Ishikawa (cell line): ENCODE measurements at regions not wholly inside any gene's neighbourhood (a gene's known extent, or its start where the extent isn't known, plus 50 kb on each side); places are given as distances from the start of the nearest gene placed in this dataset.

ENCODE experiments used
- REST ChIP-seq: IDR thresholded peaks from 2 replicates; pipeline ENCODE4 v1.6.1; 2012; ENCODE audit warnings: low read depth, mild to moderate bottlenecking
- TCF12 ChIP-seq: IDR thresholded peaks from 2 replicates; pipeline ENCODE4 v1.6.1; 2012; ENCODE audit warnings: low read depth
- ZBTB7A ChIP-seq: IDR thresholded peaks from 2 replicates; pipeline ENCODE4 v1.6.1; 2012; ENCODE audit warnings: low read depth

- TF ChIP-seq REST (no peak), ZBTB7A (no peak), TCF12 (no peak)
These were observed 163.6 kb downstream of the TNFSF18 start for GRCh38 chr1:172887162-172887561.
